NCI-H187 (cell line): ENCODE measurements at regions not wholly inside any gene's neighbourhood (a gene's known extent, or its start where the extent isn't known, plus 50 kb on each side); places are given as distances from the start of the nearest gene placed in this dataset.
"Not testable (repeated sequence)": the region's sequence is repeated elsewhere in the genome, so short reads cannot be mapped to it uniquely, and the experiment has no call there.

Experiments used
- DNase-seq, 2 experiments: peaks; one replicate each; lab custom pipeline; 2025; lab: John Stamatoyannopoulos, UW

DNA sequence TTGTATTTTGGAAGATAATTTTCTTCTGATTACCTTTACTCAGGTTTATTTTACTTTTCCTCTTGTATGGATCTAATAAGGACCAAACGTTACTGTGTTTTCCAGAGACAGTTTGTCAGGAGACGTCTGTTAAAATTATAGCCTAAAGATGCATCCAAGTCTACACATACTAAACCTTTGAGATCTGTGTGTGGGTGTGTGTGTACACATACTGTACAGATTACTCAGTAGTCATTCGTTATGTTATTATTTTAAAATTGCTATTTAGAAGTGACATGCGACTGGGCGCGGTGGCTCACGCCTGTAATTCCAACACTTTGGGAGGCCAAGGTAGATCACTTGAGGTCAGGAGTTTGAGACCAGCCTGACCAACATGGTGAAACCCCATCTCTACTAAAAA, 51.6 kb upstream of the CNTLN start:
- no peak for DNase-seq

- DNase-seq, result no peak
Observed at GRCh38 chr9:17082343-17083064, 52.3 kb upstream of the CNTLN start.

- DNase-seq, result no peak
Observed at GRCh38 chr9:17081814-17082213, 53.0 kb upstream of the CNTLN start.

- DNase-seq, result no peak
Observed at GRCh38 chr9:17081351-17081750, 53.5 kb upstream of the CNTLN start.

- DNase-seq, result peak; percentile 22 to 29
Observed at GRCh38 chr9:17075758-17076485, 58.9 kb upstream of the CNTLN start.

GRCh38 chr9:17075146-17075757, 59.6 kb upstream of the CNTLN start:
- DNase-seq, result no peak

- DNase-seq, result not testable (repeated sequence)
Observed at GRCh38 chr9:17072563-17072962, 62.3 kb upstream of the CNTLN start.

GRCh38 chr9:17068671-17069070, 66.2 kb upstream of the CNTLN start:
- no peak for DNase-seq

DNA sequence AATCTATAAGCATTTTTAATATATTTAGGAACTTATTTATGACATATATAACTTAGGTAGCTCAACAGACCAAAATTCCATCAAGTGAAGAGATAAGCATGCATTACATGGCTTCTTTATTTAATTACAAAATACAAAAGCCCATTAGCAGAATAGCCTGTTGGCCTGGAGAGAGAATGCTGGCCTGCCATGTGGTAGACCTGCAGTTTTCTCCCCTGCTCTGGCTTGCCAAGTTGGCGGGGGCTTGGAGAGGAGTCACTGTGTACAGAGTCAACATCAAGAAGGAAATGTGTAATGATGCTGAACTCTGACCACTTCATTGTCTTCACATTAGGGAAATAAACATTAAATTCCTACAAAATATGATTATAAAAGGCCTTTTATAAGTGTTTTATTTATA, 69.8 kb upstream of the CNTLN start:
- no peak for DNase-seq

DNA sequence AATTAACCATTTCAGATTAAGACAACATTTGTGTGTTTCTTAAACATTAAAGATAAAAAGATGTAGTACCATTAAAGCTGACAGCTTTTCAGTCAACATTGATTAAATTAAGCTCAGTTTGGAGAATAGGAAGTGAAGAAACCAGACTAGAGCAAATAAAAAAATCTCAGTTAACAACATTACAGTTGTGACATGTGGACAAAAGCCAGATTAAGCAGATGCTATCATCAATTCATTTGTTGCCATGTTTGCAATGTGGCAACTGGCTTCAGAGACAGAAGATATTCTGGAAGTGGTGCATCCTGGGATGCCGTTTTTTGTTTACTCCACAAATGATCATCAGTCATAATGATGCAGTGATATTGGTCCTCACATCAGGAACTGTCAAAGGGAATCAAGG, 70.3 kb upstream of the CNTLN start:
- no peak for DNase-seq

DNA sequence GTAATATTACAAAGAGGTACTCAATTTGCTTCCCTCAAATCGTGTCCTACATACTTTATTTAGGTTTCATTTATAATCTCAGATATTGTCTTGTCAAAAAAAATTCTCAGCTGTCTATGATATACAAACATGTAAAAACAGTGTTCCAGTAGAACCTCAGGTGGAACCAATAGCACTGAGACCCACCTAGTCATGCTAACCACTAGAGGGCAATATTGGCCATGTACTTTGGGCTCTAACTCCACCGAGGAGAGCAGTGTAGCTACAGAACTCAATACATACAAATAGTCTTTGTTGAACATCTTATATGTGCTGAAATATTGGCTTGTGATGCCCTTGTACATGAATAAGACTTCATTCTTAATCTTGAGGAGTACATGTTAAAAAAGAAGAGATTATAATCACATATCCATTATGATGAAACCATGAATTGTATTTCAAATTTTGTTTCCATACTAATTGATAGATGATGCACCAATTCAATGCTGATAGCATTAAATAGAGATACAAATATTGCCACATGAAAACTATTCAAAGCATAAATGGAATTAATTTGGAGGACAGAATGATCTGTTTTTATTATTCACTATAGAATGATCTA, 71.2 kb upstream of the CNTLN start:
- no peak for DNase-seq

DNA sequence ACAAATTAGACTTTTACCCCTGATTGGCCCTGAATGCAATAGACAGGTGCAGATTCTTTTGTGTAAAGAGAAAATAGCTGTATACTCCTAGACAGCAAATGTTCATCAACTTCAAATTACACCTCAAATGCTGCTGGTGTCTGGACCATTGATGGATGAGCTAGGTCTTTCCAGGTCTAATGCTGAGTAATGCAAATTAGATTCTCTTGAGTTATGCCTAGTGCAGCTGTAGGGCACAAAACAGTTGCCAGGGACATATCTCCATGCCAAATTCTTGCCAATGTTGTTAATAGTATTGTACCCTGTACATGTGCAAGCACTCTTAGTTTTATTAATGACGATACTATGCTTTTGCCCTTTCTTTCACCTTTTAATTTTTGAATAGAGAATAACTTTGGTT, 72.3 kb upstream of the CNTLN start:
- no peak for DNase-seq

GRCh38 chr9:17060450-17060849, 74.4 kb upstream of the CNTLN start:
- no peak for DNase-seq

DNA sequence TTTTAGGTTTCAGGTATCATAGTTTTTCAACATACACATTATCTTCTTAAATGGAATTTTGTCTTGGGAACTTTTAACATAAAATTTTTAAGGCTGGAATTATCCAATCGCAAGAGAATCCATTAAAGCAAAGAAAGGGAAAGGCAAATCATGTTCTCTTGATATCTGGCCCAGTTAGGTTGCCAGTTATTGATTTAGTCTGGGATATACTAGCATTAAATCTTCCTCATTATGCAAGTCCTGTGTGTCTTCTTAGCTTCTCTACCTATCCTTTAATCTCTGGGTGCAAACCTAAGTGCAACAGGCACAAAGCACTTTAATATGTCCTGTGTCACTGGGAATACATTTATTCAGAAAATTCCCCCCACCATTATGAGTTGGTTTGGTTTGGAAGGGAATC, 75.4 kb upstream of the CNTLN start:
- DNase-seq, result no peak

DNA sequence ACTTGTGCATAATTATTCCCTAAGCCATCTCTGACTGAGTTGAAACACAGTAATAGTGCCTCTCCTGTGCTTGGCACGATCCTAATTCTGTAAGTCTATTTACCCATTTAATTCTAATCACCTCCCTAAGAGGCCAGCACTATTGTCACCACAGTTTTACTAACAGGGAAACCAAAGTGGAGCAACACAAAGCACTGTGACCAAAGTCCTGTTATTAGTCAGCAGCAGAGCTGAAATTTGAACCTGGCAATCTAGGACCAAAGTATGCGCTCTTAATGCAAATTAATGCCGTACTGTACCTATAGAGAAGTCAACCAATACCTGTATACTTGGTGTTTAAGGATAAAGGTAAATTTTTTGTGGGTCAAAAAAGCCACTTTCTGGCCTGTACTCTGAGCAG, 77.1 kb upstream of the CNTLN start:
- DNase-seq, result no peak

- no peak for DNase-seq
Observed at GRCh38 chr9:17052626-17053025, 82.2 kb upstream of the CNTLN start.

GRCh38 chr9:17045381-17045940, 89.4 kb upstream of the CNTLN start:
- DNase-seq, result no peak

- no peak for DNase-seq
Observed at GRCh38 chr9:17031546-17031945, 103.3 kb upstream of the CNTLN start.

DNA sequence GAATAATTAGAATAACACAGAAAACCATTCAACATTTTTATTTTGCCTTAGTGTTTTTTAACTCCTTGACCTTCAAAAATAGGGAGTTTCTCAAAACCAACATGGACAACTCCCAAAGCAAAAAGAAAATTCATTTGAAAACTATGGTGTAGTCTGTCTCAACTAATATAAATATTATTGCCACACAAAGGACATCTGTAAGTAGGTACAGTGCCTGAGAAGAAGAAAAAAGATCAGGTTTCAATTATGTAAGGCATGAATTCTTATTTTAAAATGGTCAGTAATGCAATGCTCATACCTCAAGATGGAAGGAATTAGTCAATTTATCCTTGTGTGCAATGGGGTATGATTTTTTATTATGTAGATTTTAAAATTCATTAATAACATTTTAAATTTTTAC, 109.6 kb upstream of the CNTLN start:
- DNase-seq, result no peak

- no peak for DNase-seq
Observed at GRCh38 chr9:17024129-17024528, 110.7 kb upstream of the CNTLN start.

DNA sequence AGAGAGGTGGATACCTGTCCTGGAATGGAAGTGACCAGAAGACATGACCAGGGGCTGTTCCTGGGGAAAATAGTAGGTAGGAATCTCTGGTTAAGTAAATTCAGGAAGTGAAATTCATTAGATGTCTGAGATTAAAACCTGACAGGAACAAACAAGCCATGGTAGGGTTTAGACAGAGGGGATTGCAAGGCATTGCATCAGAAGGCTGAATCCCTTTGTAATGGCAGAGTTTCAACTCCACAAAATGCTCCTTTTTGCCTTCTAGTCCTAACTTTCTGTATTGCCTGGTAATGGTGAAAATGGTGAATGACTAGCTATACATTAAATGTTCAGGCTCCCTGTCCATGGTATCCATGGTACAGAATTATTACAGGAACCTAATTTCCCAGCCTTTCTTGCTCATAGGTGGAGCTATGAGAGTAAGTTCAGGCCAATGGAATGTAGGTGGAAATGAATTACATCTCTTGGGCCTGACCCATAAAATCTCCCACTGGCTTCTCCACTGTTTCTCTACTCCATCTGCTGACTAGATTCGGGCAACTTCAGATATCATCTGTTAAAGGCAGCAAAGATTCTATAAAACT, 113.4 kb upstream of the CNTLN start:
- DNase-seq, result no peak

- DNase-seq, result no peak
Observed at GRCh38 chr9:17019398-17019797, 115.4 kb upstream of the CNTLN start.
